ENCODE measurements at regions not wholly inside any gene's neighbourhood (a gene's known extent, or its start where the extent isn't known, plus 50 kb on each side); places are given as distances from the start of the nearest gene placed in this dataset.

DNA sequence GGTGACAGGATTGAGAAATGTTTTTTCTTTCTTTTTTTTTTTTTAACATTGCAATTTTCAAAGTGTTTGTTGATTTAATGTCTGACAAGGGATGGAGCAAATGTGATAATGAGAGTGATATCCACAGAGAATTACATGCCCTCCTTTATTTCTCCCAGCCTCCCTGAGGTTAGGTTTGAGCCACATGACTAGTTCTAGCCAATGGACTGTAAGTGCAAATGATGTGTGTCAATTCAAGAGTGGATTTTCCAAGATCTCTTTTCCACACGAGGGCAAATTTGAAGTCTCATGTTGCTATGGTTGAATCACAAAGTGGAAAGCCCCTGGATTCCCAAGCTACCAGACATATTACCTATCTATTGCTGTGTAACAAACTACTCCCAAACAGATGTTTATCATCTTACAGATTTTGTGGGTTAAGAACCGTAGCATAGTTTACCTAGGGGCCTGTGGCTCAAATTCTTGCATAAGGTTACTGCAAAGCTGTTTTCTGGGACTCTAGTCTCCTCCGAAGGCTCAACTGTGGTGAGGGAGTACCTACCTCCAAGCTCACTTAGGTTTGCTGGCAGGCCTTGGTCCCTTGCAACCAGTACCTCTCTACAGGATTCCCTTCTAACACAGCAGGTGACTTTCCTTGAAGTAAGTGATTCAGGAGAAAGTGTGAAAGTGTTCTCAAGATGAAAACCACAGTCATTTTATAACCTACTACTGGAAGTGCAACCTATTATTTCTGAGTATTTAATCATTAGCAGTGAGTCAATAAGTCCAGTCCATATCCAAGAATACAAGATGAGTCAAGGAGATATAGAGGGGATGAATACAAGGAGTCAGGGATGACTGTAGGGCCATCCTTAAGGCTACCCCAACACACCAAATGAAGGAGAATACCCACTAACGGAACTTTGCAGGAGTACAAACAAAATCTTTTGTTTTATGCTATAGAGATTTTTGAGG lies 533.6 kb downstream of the PTPRC start:
- no peaks in the 10 kb centered on the region for H4K20me1 ChIP-seq (ENCODE audit: insufficient read depth, low read length)
- H3F3A ChIP-seq (ENCODE audit: insufficient read depth, low read length) = no peaks in the 10 kb centered on the region
- H3K79me2 ChIP-seq (ENCODE audit: insufficient read depth, low read length) = no peaks in the 10 kb centered on the region
- H3K36me3 ChIP-seq (ENCODE audit: insufficient read depth, low read length) = no peaks in the 10 kb centered on the region
- no peak overlapping the region for H3K4me3 ChIP-seq (ENCODE audit: low read depth, low read length, poor library complexity, severe bottlenecking)
- H3K4me2 ChIP-seq (ENCODE audit: low read length) = peak overlapping the region; percentile 23; the same call in 1 of the 2 replicates
- TF ChIP-seq EZH2 (IDR thresholded peaks at IDR 0.05; ENCODE audit: borderline replicate concordance, low read length) = no peak
- no peak for TF ChIP-seq CTCF (IDR thresholded peaks at IDR 0.05; ENCODE audit: low read length)
- H2AFZ ChIP-seq (ENCODE audit: low read length) = no peak overlapping the region
- H3K9me2 ChIP-seq (ENCODE audit: low read depth, low read length) = no peaks in the 10 kb centered on the region
- peaks cover 37% of the 10 kb centered on the region for H3K4me1 ChIP-seq (ENCODE audit: insufficient read depth, low read length, severe bottlenecking)
- H3K9me3 ChIP-seq (ENCODE audit: low read length) = no peaks in the 10 kb centered on the region
- H3K27me3 ChIP-seq (ENCODE audit: insufficient read depth, low read length) = no peaks in the 10 kb centered on the region
- peak overlapping the region; percentile 61 for H3K27ac ChIP-seq (ENCODE audit: low read depth, low read length, poor library complexity, severe bottlenecking)
- H3K9ac ChIP-seq (ENCODE audit: low read length) = no peak overlapping the region

GRCh38 chr1:199173356-199173755 lies 534.5 kb downstream of the PTPRC start:
- peak overlapping the region; percentile 34; the same call in 1 of the 2 replicates for H3K9ac ChIP-seq (ENCODE audit: low read length)
- peak overlapping the region; percentile 23; the same call in 1 of the 2 replicates for H3K4me2 ChIP-seq (ENCODE audit: low read length)
- H2AFZ ChIP-seq (ENCODE audit: low read length) = 0 out of 2 replicates have a peak overlapping the region, but pooled peaks have one; percentile 25
- TF ChIP-seq EZH2 (IDR thresholded peaks at IDR 0.05; ENCODE audit: borderline replicate concordance, low read length) (no peak), CTCF (IDR thresholded peaks at IDR 0.05; ENCODE audit: low read length) (no peak)
- H3K36me3 ChIP-seq (ENCODE audit: insufficient read depth, low read length) = no peaks in the 10 kb centered on the region
- no peaks in the 10 kb centered on the region for H4K20me1 ChIP-seq (ENCODE audit: insufficient read depth, low read length)
- peaks cover 33% of the 10 kb centered on the region for H3K4me1 ChIP-seq (ENCODE audit: insufficient read depth, low read length, severe bottlenecking)
- no peaks in the 10 kb centered on the region for H3K79me2 ChIP-seq (ENCODE audit: insufficient read depth, low read length)
- H3K9me2 ChIP-seq (ENCODE audit: low read depth, low read length) = no peaks in the 10 kb centered on the region
- H3K27ac ChIP-seq (ENCODE audit: low read depth, low read length, poor library complexity, severe bottlenecking) = peak overlapping the region; percentile 61
- H3K4me3 ChIP-seq (ENCODE audit: low read depth, low read length, poor library complexity, severe bottlenecking) = no peak overlapping the region
- no peaks in the 10 kb centered on the region for H3K9me3 ChIP-seq (ENCODE audit: low read length)
- no peaks in the 10 kb centered on the region for H3F3A ChIP-seq (ENCODE audit: insufficient read depth, low read length)
- H3K27me3 ChIP-seq (ENCODE audit: insufficient read depth, low read length) = no peaks in the 10 kb centered on the region

GRCh38 chr1:199174336-199174735 lies 535.5 kb downstream of the PTPRC start:
- Histone ChIP-seq H3K4me1 (ENCODE audit: insufficient read depth, low read length, severe bottlenecking) (peaks cover 25% of the 10 kb centered on the region), H3K4me2 (ENCODE audit: low read length) (0 out of 2 replicates have a peak overlapping the region, but pooled peaks have one; percentile 23), H3K9me3 (ENCODE audit: low read length) (no peaks in the 10 kb centered on the region), H3K9ac (ENCODE audit: low read length) (no peak overlapping the region), H3K9me2 (ENCODE audit: low read depth, low read length) (no peaks in the 10 kb centered on the region), H2AFZ (ENCODE audit: low read length) (peak overlapping the region; percentile 76; the same call in 1 of the 2 replicates), H3K27ac (ENCODE audit: low read depth, low read length, poor library complexity, severe bottlenecking) (peak overlapping the region; percentile 61), H3K36me3 (ENCODE audit: insufficient read depth, low read length) (no peaks in the 10 kb centered on the region), H3K27me3 (ENCODE audit: insufficient read depth, low read length) (no peaks in the 10 kb centered on the region), H3K4me3 (ENCODE audit: low read depth, low read length, poor library complexity, severe bottlenecking) (no peak overlapping the region), H4K20me1 (ENCODE audit: insufficient read depth, low read length) (no peaks in the 10 kb centered on the region), H3K79me2 (ENCODE audit: insufficient read depth, low read length) (no peaks in the 10 kb centered on the region), H3F3A (ENCODE audit: insufficient read depth, low read length) (no peaks in the 10 kb centered on the region)
- TF ChIP-seq EZH2 (IDR thresholded peaks at IDR 0.05; ENCODE audit: borderline replicate concordance, low read length) = no peak
- no peak for TF ChIP-seq CTCF (IDR thresholded peaks at IDR 0.05; ENCODE audit: low read length)

All from OCI-LY1 (cell line).